Stomach (tissue), 4 donors: ENCODE measurements at regions not wholly inside any gene's neighbourhood (a gene's known extent, or its start where the extent isn't known, plus 50 kb on each side); places are given as distances from the start of the nearest gene placed in this dataset.

Source experiments
- CTCF ChIP-seq, 7 experiments: fragments of 450-650 bp in 4 of 7; fragments of 200-600 bp in 3 of 7; sonication (generic) in 3 of 7; IDR thresholded peaks; one replicate each; pipeline ENCODE4 v1.5.1; 2016 to 2019; ENCODE audit warnings: antibody characterized with exemption in 7 of 7, control low read depth in 2 of 7, mild to moderate bottlenecking in 1 of 7
- EP300 ChIP-seq: sonication (generic); formaldehyde crosslinking; IDR thresholded peaks from one replicate; pipeline ENCODE4 v1.6.1; 2017; ENCODE audit warnings: antibody characterized with exemption
- POLR2A ChIP-seq, 4 donors: fragments of 450-650 bp; IDR thresholded peaks; one replicate each; pipeline ENCODE4 v1.6.1; 2016; ENCODE audit warnings: antibody characterized with exemption in 4 of 4, control low read depth in 2 of 4, mild to moderate bottlenecking in 1 of 4, moderate library complexity in 1 of 4
- POLR2AphosphoS5 ChIP-seq, 3 donors: sonication (generic); formaldehyde crosslinking; IDR thresholded peaks; one replicate each; pipeline ENCODE4 v1.6.1; 2016; ENCODE audit warnings: antibody characterized with exemption in 3 of 3

DNA sequence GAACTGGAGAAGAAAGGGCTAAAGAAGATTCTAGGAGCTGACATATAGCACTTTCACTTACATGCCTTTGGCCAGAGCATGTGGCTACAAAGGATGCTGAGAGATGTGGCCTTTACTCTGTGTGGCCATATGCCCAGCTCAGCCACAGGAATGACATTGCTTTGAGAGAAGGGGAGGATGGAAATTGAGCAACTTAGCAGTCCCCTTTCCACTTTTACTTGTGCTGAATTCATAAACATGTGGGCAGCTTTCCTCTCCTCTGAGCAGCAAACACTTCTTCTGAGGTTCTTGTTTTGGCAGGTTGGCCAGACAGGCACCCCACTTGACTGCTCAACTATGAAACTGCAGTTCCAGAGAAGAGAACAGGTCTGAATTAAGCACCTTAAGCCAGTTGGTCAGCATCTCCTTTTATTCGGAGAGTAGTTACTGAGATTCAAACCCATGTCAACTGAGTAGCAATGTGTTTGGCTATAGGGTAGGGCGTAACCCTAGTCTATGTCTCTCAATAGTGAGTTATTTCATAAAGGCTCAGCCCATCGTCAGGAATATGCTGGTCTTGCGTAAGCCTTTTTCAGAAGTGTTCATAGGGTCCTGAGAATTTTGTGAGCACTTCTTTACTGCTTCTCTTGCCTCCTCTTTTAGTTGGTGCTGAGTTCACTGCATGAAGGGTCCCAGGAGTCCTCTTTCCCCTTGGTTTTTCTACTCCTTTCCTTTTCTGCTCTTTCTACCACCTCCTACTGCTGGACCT, 134.5 kb downstream of the PALM2AKAP2 start:
- TF ChIP-seq CTCF (IDR thresholded peaks at IDR 0.05), result no peak
- TF ChIP-seq POLR2AphosphoS5 (IDR thresholded peaks at IDR 0.05), result no peak
- TF ChIP-seq POLR2A (IDR thresholded peaks at IDR 0.05), result no peak
- no peak for TF ChIP-seq EP300
